ENCODE measurements at regions not wholly inside any gene's neighbourhood (a gene's known extent, or its start where the extent isn't known, plus 50 kb on each side); places are given as distances from the start of the nearest gene placed in this dataset.
A peak's percentile ranks its signal among the peaks of the same experiment; 100 is the strongest.

- peak in 5 of 6 experiments; percentile 36 to 56 (median 49) for TF ChIP-seq CTCF (IDR thresholded peaks at IDR 0.05)
- no peak for TF ChIP-seq POLR2A (IDR thresholded peaks at IDR 0.05)
Measured at GRCh38 chr10:31083765-31084184, 52.1 kb upstream of the ZNF438 start.

Data from adrenal gland (tissue), 5 donors.